Smooth muscle cell of the brain vasculature (primary cell): ENCODE measurements at regions not wholly inside any gene's neighbourhood (a gene's known extent, or its start where the extent isn't known, plus 50 kb on each side); places are given as distances from the start of the nearest gene placed in this dataset.
A peak's percentile ranks its signal among the peaks of the same experiment; 100 is the strongest.
"Not testable (repeated sequence)": the region's sequence is repeated elsewhere in the genome, so short reads cannot be mapped to it uniquely, and the experiment has no call there.

Experiments
- DNase-seq: peaks from one replicate; pipeline ENCODE4 v3.0.0-alpha.2; 2012; ENCODE audit warnings: low read depth, low spot score

- no peak for DNase-seq
Observed at GRCh38 chr2:160583813-160584537, 90.4 kb upstream of the RBMS1 start.

DNA sequence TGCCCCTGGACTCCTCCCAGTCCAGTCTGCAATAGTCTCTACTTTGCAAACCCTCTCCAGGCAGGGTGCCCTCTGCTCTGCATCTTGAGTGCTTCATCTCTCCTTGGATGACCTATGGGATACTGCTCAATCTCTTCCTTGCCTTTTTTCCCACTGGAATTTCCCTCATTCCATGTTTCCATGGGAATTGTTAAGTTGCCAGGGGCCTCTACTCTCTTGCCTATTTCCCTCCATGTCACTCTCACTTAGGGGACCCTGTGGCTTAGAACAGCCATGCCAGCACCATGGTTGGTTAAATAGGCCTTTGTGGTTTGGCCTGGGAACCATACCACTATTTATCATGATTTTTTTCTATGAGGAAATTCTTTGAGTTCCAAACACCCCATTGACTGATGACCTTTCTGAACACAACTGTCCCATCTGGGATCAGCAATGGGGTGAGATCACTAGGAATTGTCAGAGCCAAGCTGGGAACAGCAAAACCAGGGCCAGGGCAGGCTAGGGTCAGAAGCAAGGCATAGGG, 91.4 kb upstream of the RBMS1 start:
- DNase-seq, result no peak

DNA sequence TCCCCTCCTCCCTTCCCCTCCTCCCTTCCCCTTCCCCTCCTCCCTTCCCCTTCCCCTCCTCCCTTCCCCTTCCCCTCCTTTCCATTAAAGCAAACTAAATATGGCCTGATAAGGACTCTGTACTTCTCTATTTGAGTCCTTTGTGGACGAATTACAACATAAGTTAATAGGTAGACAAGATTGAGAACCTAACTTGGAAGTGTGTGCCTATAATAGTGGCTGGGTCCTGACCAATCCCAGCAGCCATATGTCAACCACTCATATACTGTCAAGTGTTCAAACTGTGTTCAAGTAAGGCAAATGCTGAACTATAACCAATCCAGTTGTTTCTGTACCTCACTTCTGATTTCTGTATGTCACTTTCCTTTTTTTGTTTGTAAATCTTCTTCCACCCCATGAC, 97.1 kb upstream of the RBMS1 start:
- no peak for DNase-seq

GRCh38 chr2:160592401-160592800, 98.8 kb upstream of the RBMS1 start:
- DNase-seq, result no peak

DNA sequence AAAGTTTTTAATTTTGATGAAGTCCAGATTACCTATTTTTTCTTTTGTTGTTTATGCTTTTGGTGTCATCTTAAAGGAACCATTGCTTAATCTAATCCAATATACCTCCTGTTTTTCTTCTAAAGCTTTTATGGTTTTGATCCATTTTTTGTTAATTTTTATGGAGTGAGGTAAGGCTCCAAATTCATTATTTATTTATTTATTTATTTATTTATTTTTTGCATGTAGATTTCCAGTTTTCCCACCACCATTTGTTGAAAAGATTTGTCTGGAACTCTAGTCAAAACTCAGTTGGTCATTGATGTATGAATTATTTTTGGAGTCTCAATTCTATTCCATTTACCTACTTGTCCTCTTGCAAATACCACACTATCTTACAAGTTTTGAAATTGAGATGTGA, 99.4 kb upstream of the RBMS1 start:
- no peak for DNase-seq

DNA sequence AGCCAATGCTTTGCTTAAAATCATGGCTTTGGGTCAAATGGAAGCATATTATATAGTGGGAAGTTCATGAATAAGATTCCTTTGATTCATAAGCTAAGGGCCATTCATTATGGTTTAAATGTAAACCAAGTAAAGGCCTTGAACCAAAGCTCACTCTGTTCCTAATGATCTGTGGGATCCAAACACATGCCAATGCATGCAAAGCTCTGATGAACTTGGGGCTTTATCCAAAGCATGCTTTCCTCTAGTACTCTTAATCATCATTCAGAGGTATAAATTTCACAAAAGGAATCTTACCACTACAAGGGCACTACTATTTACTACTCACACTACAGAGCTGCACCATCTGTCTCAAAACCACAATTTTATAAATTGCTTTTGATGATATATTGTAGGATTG, 102.8 kb upstream of the RBMS1 start:
- DNase-seq, result no peak

- DNase-seq, result not testable (repeated sequence)
Observed at GRCh38 chr2:160600437-160600836, 106.8 kb upstream of the RBMS1 start.

GRCh38 chr2:160602073-160602472, 108.5 kb upstream of the RBMS1 start:
- no peak for DNase-seq

DNA sequence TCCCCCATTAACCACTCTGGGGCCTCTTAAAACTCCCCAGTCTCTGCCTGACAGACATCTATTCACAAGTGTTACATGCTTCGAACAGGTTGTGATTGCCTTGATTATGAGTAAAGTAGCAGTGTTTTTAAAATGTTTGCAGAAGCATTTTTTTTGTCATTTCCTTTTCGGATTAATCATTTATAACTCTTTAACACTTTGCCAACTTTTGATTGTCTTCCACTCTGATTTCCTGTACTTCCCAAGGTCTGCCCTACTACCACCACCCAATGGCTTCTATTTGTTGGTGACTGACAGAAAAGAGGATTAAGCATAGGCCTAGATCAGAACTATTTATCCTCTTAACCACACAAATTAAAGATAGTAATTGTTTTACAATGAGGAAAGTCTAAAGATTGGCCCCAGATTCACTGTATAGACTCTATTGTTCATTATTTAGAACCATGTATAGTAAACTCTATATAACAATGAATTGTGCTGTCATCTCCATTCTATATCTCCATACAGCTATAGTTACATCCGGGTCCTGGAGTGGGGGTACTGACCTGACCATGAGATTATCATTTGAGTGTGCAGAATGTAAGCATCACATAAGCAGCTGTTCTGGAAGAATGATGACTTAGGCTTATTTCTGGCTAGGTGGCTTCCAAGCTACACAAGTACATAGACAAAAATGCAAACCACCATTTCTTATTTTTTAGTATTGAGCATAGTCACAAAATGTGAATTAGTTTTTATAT, 110.3 kb upstream of the RBMS1 start:
- no peak for DNase-seq

- no peak for DNase-seq
Observed at GRCh38 chr2:160606341-160606740, 112.7 kb upstream of the RBMS1 start.

GRCh38 chr2:160608599-160608998, 115.0 kb upstream of the RBMS1 start:
- DNase-seq, result no peak

GRCh38 chr2:160609346-160609745, 115.7 kb upstream of the RBMS1 start:
- DNase-seq, result no peak

DNA sequence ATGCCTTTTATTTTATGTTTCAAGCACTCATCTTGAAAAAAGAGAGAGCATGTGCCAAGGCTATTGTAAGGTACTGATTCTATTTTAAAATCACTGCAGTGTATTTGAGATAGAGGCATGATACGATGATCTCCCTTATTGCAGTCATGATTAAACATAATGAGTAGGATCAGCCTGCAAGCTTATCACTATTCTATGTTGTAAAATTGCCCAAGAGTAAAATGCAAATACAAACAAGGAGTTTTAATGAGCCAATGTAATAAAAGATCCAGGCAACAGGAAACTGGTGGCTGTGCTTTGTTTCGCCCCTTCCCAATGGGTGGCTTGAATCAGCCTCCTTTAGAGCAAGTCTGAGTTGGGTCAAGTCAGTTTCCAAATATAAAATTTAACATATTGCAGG, 116.4 kb upstream of the RBMS1 start:
- DNase-seq, result no peak

DNA sequence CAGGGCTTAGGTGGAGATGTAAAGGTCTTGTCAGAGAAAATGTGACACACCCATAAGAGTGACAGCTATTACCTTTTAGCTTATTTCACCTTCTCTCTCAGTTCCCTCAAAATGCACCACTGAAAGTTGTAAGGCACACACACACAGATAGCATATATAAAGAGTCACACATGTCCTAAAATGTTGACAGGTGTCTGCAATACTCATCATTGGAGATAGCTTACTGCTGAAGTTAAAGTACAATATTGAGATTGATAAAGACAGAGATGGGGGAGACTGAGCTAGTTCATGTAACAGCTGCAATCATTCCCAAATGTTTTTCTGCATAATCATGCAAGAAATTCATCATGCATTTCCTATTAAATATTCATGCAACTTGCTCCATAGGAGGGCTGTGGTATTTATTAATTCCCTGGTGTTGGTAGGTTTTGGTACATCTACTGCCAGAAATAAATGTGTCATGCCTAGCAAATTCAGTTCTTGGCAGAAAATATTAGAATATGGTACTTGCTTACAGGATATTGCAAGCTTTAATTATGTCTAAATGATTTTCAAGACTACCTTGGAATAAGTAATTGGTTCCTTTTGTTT, 118.8 kb upstream of the RBMS1 start:
- no peak for DNase-seq

DNA sequence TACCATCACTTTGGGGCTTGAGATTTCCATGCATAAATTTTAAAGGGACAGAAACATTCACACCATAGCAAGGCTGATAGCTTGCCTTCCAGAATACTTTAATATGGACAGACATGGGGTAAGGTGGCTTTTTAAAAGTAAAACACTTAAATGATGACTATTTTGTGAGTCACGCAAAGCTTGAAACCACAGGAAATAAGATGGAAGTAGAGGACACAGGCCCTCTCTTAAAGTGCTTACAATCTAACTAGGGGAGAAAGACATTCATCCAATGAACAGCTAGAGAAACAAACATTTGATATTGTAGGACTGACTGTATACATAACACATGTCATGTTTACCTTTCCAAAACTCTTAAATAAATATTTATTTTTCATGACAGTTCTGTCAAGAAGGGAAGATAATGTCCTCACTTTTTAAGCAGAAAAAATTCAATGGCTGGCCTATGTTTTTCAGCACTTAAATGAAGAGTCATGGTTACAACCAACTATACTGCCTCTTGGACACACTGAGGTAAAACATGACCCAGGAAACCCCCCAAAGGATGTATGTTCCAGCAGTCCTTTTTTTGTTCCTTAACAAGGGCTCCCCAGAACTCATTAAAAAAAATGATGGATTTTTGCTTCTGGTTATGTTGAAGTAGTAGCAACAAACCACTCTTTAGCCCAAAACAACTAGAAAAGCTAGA, 120.0 kb upstream of the RBMS1 start:
- DNase-seq, result peak; percentile 7

DNA sequence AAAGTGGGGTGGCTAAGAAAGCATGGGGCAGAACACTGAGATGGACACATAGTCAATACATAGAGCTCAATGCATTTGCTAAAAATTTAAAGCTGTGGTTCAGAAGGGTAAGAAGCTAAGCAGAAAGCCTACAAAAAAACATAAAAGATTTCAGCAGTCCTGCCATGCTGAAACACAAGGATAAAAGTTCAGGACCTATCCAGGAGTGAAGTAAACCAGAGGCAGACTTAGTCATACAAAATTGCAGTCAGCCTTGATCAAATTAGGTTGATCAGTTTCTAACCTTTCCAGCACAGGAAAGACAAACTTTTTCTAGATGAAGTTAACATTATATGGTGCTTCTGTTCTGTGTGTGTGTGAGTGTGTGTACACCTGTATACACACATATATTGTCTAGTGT, 120.8 kb upstream of the RBMS1 start:
- DNase-seq, result no peak

DNA sequence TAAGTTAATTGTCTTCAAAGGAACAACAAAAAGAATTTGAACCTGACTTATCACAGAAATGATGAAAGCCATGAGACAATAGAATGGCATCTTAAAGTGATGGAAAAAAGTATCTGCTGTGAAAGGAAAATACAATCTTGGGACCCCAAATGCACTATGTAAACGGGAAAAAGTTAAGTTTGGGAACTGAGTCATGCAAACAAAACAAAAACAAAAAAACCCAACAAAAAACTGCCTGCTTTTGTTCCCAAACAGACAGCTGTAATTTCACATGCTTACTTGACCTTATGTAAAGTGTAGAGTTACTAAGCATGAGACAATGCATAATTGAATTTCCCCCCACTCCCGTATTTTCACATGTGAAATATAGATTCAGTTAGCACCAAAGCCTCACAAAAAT, 122.1 kb upstream of the RBMS1 start:
- DNase-seq, result peak; percentile 21

GRCh38 chr2:160616149-160616548, 122.5 kb upstream of the RBMS1 start:
- no peak for DNase-seq

GRCh38 chr2:160621748-160622147, 128.1 kb upstream of the RBMS1 start:
- DNase-seq, result no peak

DNA sequence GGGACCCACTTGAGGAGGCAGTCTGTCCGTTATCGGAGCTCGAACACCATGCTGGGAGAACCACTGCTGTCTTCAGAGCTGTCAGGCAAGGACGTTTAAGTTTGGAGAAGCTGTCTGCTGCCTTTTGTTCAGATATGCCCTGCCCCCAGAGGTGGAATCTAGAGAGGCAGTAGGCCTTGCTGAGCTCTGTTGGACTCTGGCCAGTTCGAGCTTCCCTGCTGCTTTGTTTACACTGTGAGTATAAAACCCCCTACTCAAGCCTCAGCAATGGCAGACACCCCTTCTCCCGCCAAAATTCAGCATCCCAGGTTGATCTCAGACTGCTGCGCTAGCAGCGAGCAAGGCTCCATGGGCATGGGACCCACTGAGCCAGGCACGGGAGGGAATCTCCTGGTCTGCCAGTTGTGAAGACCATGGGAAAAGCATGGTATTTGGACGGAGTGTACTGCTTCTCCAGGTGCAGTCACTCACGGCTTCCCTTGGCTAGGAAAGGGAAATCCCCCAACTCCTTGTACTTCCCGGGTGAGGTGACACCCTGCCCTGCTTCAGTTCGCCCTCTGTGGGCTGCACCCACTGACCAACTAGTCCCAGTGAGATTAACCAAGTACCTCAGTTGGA, 134.5 kb upstream of the RBMS1 start:
- DNase-seq, result not testable (repeated sequence)

DNA sequence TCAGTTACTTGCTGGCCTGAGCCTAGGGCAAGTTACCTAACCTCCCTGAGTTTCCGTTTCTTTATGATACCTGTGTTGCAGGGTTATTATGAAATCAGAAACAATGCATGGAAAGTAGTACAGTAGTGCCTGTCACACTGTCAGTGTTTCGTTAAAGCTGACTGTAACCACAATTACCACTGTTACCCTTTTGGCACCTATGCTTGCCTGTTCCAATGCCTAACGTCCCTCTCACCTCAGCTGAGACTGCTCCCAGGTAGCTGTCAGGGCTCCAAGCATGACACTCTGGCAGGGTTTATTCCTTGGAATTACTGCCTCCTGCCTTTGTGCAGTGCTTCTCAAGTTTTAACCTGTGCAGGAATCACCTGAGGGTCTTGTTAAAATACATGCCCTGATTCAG, 135.2 kb upstream of the RBMS1 start:
- DNase-seq, result no peak
